ENCODE measurements at regions not wholly inside any gene's neighbourhood (a gene's known extent, or its start where the extent isn't known, plus 50 kb on each side); places are given as distances from the start of the nearest gene placed in this dataset.

- no peak for DNase-seq (ENCODE audit: low read depth)
- H3K4me3 ChIP-seq (ENCODE audit: low read depth, low read length) = no peak overlapping the region
- TF ChIP-seq CTCF (IDR thresholded peaks at IDR 0.05; ENCODE audit: control insufficient read depth, extremely low read depth, insufficient read depth) = no peak
Observed at GRCh38 chr10:57161157-57161556, 800.1 kb upstream of the ZWINT start.

DNA sequence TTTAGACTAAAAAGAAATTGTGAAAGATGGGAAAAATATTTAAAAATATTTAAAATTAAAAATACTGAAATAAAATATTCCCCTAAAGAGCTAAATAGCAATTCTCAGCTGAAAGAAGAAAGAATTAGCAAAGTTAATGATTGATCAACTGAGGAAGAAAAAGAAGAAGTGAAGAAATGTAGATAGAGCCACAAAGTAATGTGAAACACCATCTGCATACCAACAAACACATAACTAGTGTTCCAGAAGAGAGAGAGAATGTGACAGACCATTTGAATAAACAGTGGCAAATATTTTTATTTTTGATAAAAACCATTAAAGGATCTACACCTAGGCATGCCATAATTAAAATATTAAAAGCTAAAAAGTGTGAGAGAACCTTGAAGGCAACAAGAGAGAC is 784.5 kb upstream of the ZWINT start:
- DNase-seq (ENCODE audit: low read depth) = no peak
- H3K4me3 ChIP-seq (ENCODE audit: low read depth, low read length) = no peak overlapping the region
- no peak for TF ChIP-seq CTCF (IDR thresholded peaks at IDR 0.05; ENCODE audit: control insufficient read depth, extremely low read depth, insufficient read depth)

DNA sequence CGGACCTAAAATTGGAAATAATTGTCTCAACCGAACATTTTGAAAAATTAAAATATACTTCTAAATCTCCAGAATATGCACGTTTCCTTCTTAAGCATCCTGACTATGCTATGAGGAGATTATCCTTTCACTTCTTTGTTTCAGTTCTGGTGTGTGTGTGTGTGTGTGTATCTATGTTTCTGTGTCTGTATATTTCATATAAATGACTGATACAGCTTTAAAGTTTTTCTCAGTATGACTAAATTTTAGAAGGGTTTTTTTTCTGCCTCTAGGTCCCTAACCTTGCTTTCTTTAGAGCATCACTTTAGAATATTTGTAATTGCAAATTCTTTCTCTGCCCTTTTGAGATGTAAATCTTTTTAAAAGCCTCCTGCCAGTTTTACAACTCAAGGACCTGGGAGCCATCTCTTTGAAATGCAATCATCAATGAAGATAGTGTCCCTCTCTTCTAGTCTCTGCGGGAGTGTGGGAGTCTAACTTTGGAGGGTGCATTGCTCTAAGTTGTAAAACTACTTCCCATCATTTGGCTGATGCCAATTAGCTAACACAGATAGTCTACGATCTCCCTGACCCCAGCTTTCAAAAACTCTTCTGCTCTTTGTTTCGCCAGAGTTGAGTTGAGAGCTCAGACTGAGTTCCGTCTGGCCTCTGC is 782.0 kb upstream of the ZWINT start:
- no peak overlapping the region for H3K4me3 ChIP-seq (ENCODE audit: low read depth, low read length)
- TF ChIP-seq CTCF (IDR thresholded peaks at IDR 0.05; ENCODE audit: control insufficient read depth, extremely low read depth, insufficient read depth) = no peak
- no peak for DNase-seq (ENCODE audit: low read depth)

- no peak for TF ChIP-seq CTCF (IDR thresholded peaks at IDR 0.05; ENCODE audit: control insufficient read depth, extremely low read depth, insufficient read depth)
- H3K4me3 ChIP-seq (ENCODE audit: low read depth, low read length) = no peak overlapping the region
- DNase-seq (ENCODE audit: low read depth) = no peak
Observed at GRCh38 chr10:57141708-57142107, 780.6 kb upstream of the ZWINT start.

GRCh38 chr10:57119684-57120083 is 758.6 kb upstream of the ZWINT start:
- TF ChIP-seq CTCF (IDR thresholded peaks at IDR 0.05; ENCODE audit: control insufficient read depth, extremely low read depth, insufficient read depth) = no peak

DNA sequence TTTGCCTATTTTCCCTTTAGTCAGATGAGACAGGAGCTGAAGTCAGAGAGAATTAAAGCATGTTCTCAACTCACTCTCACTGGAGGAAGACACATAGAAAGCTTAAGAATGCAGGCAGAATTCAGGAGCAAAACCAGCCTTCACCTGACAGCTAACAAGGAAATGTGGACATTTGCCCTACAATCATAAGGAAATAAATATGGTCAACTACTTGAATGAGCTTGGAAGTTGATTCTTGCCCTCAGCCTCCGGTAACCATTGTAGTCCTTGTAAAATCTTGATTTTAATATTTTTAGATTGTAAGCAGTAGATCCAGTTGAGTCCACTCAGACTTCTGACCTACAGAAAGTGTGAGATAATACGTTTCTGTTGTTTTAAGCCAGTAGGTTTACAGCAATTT is 752.5 kb upstream of the ZWINT start:
- no peak overlapping the region for H3K4me3 ChIP-seq (ENCODE audit: low read depth, low read length)
- DNase-seq (ENCODE audit: low read depth) = no peak
- no peak for TF ChIP-seq CTCF (IDR thresholded peaks at IDR 0.05; ENCODE audit: control insufficient read depth, extremely low read depth, insufficient read depth)

More at GRCh38 chr10:57119684-57120083, 758.6 kb upstream of the ZWINT start:
- DNase-seq (ENCODE audit: low read depth) = no peak
- no peak overlapping the region for H3K4me3 ChIP-seq (ENCODE audit: low read depth, low read length)

DNA sequence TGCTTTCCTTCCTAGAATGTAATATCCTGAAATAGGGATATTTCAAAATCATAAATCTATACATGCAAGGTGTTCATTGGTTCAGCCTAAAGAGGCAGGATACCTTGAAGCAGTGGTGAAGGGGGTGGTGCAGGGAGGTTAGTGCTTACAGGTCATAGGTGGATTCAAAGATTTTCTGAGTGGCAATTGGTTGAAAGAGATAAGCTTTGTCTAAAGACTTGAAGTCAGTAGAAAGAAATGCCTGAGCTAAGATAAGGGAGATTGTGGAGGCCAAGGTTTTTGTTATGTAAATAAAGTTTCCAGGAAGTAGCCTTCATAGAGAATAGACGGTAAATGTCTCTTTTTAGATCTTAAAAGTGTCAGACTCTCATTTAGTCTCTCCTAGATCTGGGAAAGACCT is 741.2 kb upstream of the ZWINT start:
- TF ChIP-seq CTCF (IDR thresholded peaks at IDR 0.05; ENCODE audit: control insufficient read depth, extremely low read depth, insufficient read depth) = no peak
- no peak for DNase-seq (ENCODE audit: low read depth)
- H3K4me3 ChIP-seq (ENCODE audit: low read depth, low read length) = no peak overlapping the region
